ENCODE measurements at regions not wholly inside any gene's neighbourhood (a gene's known extent, or its start where the extent isn't known, plus 50 kb on each side); places are given as distances from the start of the nearest gene placed in this dataset.

DNA sequence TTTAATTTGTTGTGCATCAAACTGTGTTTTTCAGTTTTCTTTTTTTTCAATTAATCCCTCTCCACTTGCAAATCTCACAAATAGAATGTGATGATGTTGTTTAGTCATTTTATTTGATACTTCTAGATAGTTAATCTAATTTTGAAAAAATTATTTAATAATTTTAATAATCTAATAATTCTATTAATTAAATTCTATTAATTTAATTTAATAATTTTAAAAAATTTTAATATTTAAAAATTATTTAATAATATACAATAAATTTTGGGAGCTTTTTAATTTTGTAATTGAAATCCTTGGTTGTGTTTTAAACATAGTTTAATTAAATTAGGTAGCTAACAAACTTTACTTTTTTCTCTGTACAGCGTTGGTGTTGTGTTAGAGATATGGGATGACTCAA is 393.8 kb downstream of the OLFM4 start:
- in situ Hi-C loops (cut with HindIII; ENCODE audit: low sequenced_read_pairs) = no loop called here
- DNase-seq (ENCODE audit: low read depth, low spot score) = no peak
- no peak overlapping the region for H3K4me3 ChIP-seq (ENCODE audit: low read depth, low read length)
- TF ChIP-seq, protein P1, sequence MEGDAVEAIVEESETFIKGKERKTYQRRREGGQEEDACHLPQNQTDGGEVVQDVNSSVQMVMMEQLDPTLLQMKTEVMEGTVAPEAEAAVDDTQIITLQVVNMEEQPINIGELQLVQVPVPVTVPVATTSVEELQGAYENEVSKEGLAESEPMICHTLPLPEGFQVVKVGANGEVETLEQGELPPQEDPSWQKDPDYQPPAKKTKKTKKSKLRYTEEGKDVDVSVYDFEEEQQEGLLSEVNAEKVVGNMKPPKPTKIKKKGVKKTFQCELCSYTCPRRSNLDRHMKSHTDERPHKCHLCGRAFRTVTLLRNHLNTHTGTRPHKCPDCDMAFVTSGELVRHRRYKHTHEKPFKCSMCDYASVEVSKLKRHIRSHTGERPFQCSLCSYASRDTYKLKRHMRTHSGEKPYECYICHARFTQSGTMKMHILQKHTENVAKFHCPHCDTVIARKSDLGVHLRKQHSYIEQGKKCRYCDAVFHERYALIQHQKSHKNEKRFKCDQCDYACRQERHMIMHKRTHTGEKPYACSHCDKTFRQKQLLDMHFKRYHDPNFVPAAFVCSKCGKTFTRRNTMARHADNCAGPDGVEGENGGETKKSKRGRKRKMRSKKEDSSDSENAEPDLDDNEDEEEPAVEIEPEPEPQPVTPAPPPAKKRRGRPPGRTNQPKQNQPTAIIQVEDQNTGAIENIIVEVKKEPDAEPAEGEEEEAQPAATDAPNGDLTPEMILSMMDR (IDR thresholded peaks at IDR 0.05; ENCODE audit: low read depth, low read length) = no peak

DNA sequence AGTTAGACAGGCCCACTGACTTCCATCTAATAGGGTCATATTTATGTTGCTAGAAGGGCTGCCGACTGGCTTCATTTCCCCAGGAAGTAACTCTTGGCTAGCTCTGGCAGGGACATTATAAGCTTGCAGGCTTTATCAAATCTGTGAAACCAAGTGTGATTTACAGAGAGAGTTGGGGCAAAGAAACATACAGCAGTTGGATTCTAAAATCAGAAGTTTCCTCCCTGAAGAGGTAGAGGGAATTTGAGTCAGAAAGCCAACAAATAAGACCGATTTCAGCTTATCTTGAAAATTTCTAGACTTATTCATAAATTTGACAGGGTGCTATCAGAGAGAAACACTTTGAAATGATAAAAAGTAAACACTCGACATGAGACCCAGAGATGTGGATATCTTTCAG is 407.8 kb downstream of the OLFM4 start:
- TF ChIP-seq, protein P1 (IDR thresholded peaks at IDR 0.05; ENCODE audit: low read depth, low read length) = no peak
- no peak overlapping the region for H3K4me3 ChIP-seq (ENCODE audit: low read depth, low read length)
- no peak for DNase-seq (ENCODE audit: low read depth, low spot score)
- in situ Hi-C loops (cut with HindIII; ENCODE audit: low sequenced_read_pairs) = no loop called here

DNA sequence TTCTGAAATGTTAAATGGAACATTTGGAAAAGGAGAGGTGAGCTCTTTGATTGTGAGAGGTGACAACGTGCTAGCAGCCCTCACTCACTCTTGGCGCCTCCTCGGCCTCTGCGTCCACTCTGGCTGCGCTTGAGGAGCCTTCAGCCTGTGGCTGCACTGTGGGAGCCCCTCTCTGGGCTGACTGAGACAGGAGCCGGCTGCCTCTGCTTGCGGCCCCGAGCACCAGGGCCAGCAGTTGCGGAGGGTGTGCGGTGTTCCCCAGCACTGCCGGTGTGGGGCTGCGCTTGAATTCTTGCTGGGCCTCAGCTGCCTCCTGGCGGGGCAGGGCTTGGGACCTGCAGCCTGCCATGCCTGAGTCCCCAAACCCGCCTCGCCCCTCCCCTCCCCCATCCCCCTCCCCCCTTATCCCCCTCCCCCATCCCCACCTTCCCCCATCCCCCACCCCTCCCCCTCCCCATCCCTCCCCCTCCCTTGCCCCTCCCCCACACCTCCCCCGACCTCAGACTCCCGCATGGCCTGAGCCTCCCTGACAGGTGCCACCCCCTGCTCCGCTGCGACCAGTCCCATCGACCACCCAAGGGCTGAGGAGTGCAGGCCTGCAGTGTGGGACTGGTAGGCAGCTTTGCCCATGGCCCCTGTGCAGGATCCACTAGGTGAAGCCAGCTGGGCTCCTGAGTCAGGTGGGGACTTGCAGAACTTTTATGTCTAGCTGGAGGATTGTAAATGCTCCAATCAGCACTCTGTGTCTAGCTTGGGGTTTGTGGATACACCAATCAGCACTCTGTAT is 411.0 kb downstream of the OLFM4 start:
- H3K4me3 ChIP-seq (ENCODE audit: low read depth, low read length) = no peak overlapping the region
- TF ChIP-seq, protein P1 (IDR thresholded peaks at IDR 0.05; ENCODE audit: low read depth, low read length) = no peak
- no peak for DNase-seq (ENCODE audit: low read depth, low spot score)
- in situ Hi-C loops (cut with HindIII; ENCODE audit: low sequenced_read_pairs) = no loop called here

DNA sequence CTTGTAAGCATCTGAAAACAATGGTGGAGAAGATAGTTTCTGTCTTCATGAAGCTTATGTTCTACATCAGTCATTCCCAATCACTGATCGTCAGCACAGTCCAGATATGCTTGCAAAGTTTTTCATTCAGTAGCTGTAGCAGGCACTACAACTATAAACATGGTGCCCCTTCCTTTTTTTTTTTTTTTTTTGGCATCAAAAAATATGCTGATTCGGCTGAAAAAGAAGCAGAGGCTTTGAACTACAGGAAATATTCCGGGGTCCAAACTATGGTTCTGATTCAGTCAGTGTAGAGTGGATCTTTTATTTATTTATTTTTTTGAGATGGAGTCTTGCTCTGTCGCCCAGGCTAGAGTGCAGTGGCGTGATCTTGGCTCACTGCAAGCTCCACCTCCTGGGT is 414.4 kb downstream of the OLFM4 start:
- in situ Hi-C loops (cut with HindIII; ENCODE audit: low sequenced_read_pairs) = no loop called here
- no peak for DNase-seq (ENCODE audit: low read depth, low spot score)
- H3K4me3 ChIP-seq (ENCODE audit: low read depth, low read length) = no peak overlapping the region
- TF ChIP-seq, protein P1 (IDR thresholded peaks at IDR 0.05; ENCODE audit: low read depth, low read length) = no peak

DNA sequence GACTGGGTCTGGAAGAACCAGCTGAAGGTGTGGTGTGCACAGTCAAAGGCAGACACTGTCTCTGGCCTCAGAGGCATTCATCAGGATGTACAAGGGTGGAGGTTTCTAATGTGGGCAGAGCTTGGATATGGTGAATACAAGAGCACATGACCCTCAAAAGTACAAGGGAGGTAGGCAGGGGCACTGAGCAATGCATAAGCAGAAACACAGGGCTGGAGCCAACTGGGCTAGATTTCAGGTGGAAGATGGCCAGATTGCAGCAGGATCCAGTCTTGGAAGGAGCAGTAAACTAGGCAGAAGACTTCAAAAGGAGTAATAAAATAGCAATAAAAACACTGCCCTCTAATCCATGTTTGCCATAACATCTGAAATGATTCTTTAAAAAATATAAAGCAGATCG is 417.1 kb downstream of the OLFM4 start:
- H3K4me3 ChIP-seq (ENCODE audit: low read depth, low read length) = no peak overlapping the region
- in situ Hi-C loops (cut with HindIII; ENCODE audit: low sequenced_read_pairs) = no loop called here
- no peak for DNase-seq (ENCODE audit: low read depth, low spot score)
- TF ChIP-seq, protein P1 (IDR thresholded peaks at IDR 0.05; ENCODE audit: low read depth, low read length) = no peak

DNA sequence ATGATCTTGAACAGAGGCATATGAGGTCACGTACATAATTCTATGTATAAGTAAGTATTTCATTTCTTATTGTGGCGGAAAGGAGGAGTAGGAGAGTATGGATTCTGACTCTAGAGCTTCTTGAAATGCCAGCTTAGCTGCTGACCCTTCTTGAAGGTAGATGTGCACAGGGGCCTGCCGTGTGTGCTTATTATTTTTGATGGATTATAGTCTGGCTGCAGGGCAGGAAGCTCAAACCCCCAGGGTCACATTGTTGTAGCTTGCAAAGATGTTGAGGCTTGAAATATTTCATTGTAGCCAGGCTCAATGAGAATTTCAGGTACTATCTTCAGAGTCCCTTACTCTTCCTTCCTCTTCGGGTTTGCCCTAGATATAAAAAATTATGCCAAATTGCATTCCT is 418.8 kb downstream of the OLFM4 start:
- TF ChIP-seq, protein P1 (IDR thresholded peaks at IDR 0.05; ENCODE audit: low read depth, low read length) = no peak
- in situ Hi-C loops (cut with HindIII; ENCODE audit: low sequenced_read_pairs) = no loop called here
- no peak overlapping the region for H3K4me3 ChIP-seq (ENCODE audit: low read depth, low read length)
- no peak for DNase-seq (ENCODE audit: low read depth, low spot score)
